Naive B cell (primary cell): ENCODE measurements at regions not wholly inside any gene's neighbourhood (a gene's known extent, or its start where the extent isn't known, plus 50 kb on each side); places are given as distances from the start of the nearest gene placed in this dataset.
A peak's percentile ranks its signal among the peaks of the same experiment; 100 is the strongest.

ENCODE experiments used
- ATAC-seq, 2 donors: fragments of 150-1000 bp; cut with Tn5 transposase; 2 replicates each; pipeline ENCODE4 v1.10.0; 2021; ENCODE audit warnings: low read depth in 2 of 2, mild to moderate bottlenecking in 2 of 2, moderate library complexity in 2 of 2
- DNase-seq: peaks from one replicate; pipeline ENCODE4 v3.0.0; 2022
- H3K27ac Mint-ChIP-seq, 6 donors: one replicate each; pipeline ENCODE4 v1.8.0; 2020 to 2022; ENCODE audit warnings: mild to moderate bottlenecking in 6 of 6, mixed read lengths in 6 of 6, moderate library complexity in 5 of 6, inconsistent platforms in 2 of 6
- H3K27me3 Mint-ChIP-seq, 3 donors: one replicate each; pipeline ENCODE4 v1.8.0; 2021 to 2022; ENCODE audit warnings: mixed read lengths in 3 of 3, mild to moderate bottlenecking in 1 of 3
- H3K36me3 Mint-ChIP-seq, 2 donors: one replicate each; pipeline ENCODE4 v1.8.0; 2020 to 2022; ENCODE audit warnings: mixed read lengths in 2 of 2, inconsistent platforms in 1 of 2, mild to moderate bottlenecking in 1 of 2
- H3K4me1 Mint-ChIP-seq, 3 donors: one replicate each; pipeline ENCODE4 v1.8.0; 2020 to 2022; ENCODE audit warnings: mixed read lengths in 3 of 3, inconsistent platforms in 1 of 3, mild to moderate bottlenecking in 1 of 3, moderate library complexity in 1 of 3
- H3K4me3 Mint-ChIP-seq, 8 donors: one replicate each; pipeline ENCODE4 v1.8.0; 2020 to 2022; ENCODE audit warnings: mild to moderate bottlenecking in 8 of 8, mixed read lengths in 8 of 8, moderate library complexity in 8 of 8, inconsistent platforms in 2 of 8
- H3K9me3 Mint-ChIP-seq, 7 donors: one replicate each; pipeline ENCODE4 v1.8.0; 2020 to 2022; ENCODE audit warnings: mixed read lengths in 7 of 7, mild to moderate bottlenecking in 5 of 7, inconsistent platforms in 2 of 7, moderate library complexity in 1 of 7

- Mint-ChIP-seq H3K9me3 (peaks cover 0 to 4% (median 0%) of the 10 kb centered on the region in 7 donors), H3K27ac (no peak overlapping the region), H3K4me3 (no peak overlapping the region), H3K4me1 (no peaks in the 10 kb centered on the region), H3K36me3 (no peaks in the 10 kb centered on the region), H3K27me3 (no peaks in the 10 kb centered on the region)
- ATAC-seq: no peak
- no peak for DNase-seq
Observed at GRCh38 chr3:168314166-168314565, 218.4 kb upstream of the GOLIM4 start.

GRCh38 chr3:168312984-168313383, 217.3 kb upstream of the GOLIM4 start:
- no peaks in the 10 kb centered on the region for H3K27me3 Mint-ChIP-seq
- H3K27ac Mint-ChIP-seq: no peak overlapping the region
- H3K4me3 Mint-ChIP-seq: no peak overlapping the region
- no peak for DNase-seq
- peaks cover 0 to 4% (median 0%) of the 10 kb centered on the region in 7 donors for H3K9me3 Mint-ChIP-seq
- no peaks in the 10 kb centered on the region for H3K36me3 Mint-ChIP-seq
- no peaks in the 10 kb centered on the region for H3K4me1 Mint-ChIP-seq
- no peak for ATAC-seq

- Mint-ChIP-seq H3K27me3 (no peaks in the 10 kb centered on the region), H3K36me3 (no peaks in the 10 kb centered on the region), H3K27ac (no peak overlapping the region), H3K9me3 (peaks cover 2 to 13% (median 7%) of the 10 kb centered on the region in 7 donors), H3K4me3 (no peak overlapping the region), H3K4me1 (no peaks in the 10 kb centered on the region)
- DNase-seq (no peak), ATAC-seq (no peak)
Observed at GRCh38 chr3:168307893-168308292, 212.2 kb upstream of the GOLIM4 start.

GRCh38 chr3:168295027-168295426, 199.3 kb upstream of the GOLIM4 start:
- DNase-seq (no peak), ATAC-seq (no peak)
- Mint-ChIP-seq H3K36me3 (no peaks in the 10 kb centered on the region), H3K27me3 (no peaks in the 10 kb centered on the region), H3K9me3 (peaks cover 0 to 4% (median 0%) of the 10 kb centered on the region in 7 donors), H3K27ac (no peak overlapping the region), H3K4me3 (no peak overlapping the region), H3K4me1 (no peaks in the 10 kb centered on the region)

- ATAC-seq: no peak
- no peaks in the 10 kb centered on the region for H3K4me1 Mint-ChIP-seq
- peaks cover 0 to 2% (median 0%) of the 10 kb centered on the region in 7 donors for H3K9me3 Mint-ChIP-seq
- no peaks in the 10 kb centered on the region for H3K36me3 Mint-ChIP-seq
- H3K27me3 Mint-ChIP-seq: no peaks in the 10 kb centered on the region
- H3K27ac Mint-ChIP-seq: no peak overlapping the region
- H3K4me3 Mint-ChIP-seq: no peak overlapping the region
- no peak for DNase-seq
Observed at GRCh38 chr3:168292296-168292695, 196.6 kb upstream of the GOLIM4 start.

- H3K27ac Mint-ChIP-seq: no peak overlapping the region
- no peak for ATAC-seq
- no peak overlapping the region for H3K4me3 Mint-ChIP-seq
- no peaks in the 10 kb centered on the region for H3K36me3 Mint-ChIP-seq
- no peaks in the 10 kb centered on the region for H3K9me3 Mint-ChIP-seq
- no peak for DNase-seq
- no peaks in the 10 kb centered on the region for H3K27me3 Mint-ChIP-seq
- no peaks in the 10 kb centered on the region for H3K4me1 Mint-ChIP-seq
Observed at GRCh38 chr3:168289471-168290008, 193.8 kb upstream of the GOLIM4 start.

- DNase-seq: no peak
- no peaks in the 10 kb centered on the region for H3K9me3 Mint-ChIP-seq
- no peak overlapping the region for H3K27ac Mint-ChIP-seq
- no peaks in the 10 kb centered on the region for H3K4me1 Mint-ChIP-seq
- H3K4me3 Mint-ChIP-seq: no peak overlapping the region
- no peaks in the 10 kb centered on the region for H3K36me3 Mint-ChIP-seq
- no peaks in the 10 kb centered on the region for H3K27me3 Mint-ChIP-seq
- no peak for ATAC-seq
Observed at GRCh38 chr3:168288511-168289401, 193.0 kb upstream of the GOLIM4 start.

GRCh38 chr3:168285506-168285905, 189.8 kb upstream of the GOLIM4 start:
- Mint-ChIP-seq H3K27me3 (no peaks in the 10 kb centered on the region), H3K27ac (no peak overlapping the region), H3K9me3 (no peaks in the 10 kb centered on the region), H3K4me1 (no peaks in the 10 kb centered on the region), H3K36me3 (no peaks in the 10 kb centered on the region), H3K4me3 (no peak overlapping the region)
- ATAC-seq (no peak), DNase-seq (no peak)

GRCh38 chr3:168284728-168285127, 189.0 kb upstream of the GOLIM4 start:
- H3K27ac Mint-ChIP-seq: no peak overlapping the region
- no peaks in the 10 kb centered on the region for H3K36me3 Mint-ChIP-seq
- DNase-seq (no peak), ATAC-seq (no peak)
- H3K4me3 Mint-ChIP-seq: no peak overlapping the region
- H3K4me1 Mint-ChIP-seq: no peaks in the 10 kb centered on the region
- no peaks in the 10 kb centered on the region for H3K9me3 Mint-ChIP-seq
- no peaks in the 10 kb centered on the region for H3K27me3 Mint-ChIP-seq

- Mint-ChIP-seq H3K36me3 (no peaks in the 10 kb centered on the region), H3K4me3 (no peak overlapping the region), H3K27ac (peak overlapping the region in 1 of 6 donors; percentile 16), H3K9me3 (peaks cover 0 to 5% (median 0%) of the 10 kb centered on the region in 7 donors), H3K4me1 (no peaks in the 10 kb centered on the region), H3K27me3 (peaks cover 0 to 4% (median 0%) of the 10 kb centered on the region in 3 donors)
- no peak for ATAC-seq
- no peak for DNase-seq
Observed at GRCh38 chr3:168275662-168276061, 179.9 kb upstream of the GOLIM4 start.

GRCh38 chr3:168273917-168274316, 178.2 kb upstream of the GOLIM4 start:
- Mint-ChIP-seq H3K4me3 (no peak overlapping the region), H3K36me3 (no peaks in the 10 kb centered on the region), H3K9me3 (peaks cover 0 to 5% (median 0%) of the 10 kb centered on the region in 7 donors), H3K27me3 (peaks cover 0 to 4% (median 0%) of the 10 kb centered on the region in 3 donors), H3K27ac (no peak overlapping the region), H3K4me1 (no peaks in the 10 kb centered on the region)
- no peak for DNase-seq
- no peak for ATAC-seq

GRCh38 chr3:168273036-168273435, 177.3 kb upstream of the GOLIM4 start:
- Mint-ChIP-seq H3K4me1 (no peaks in the 10 kb centered on the region), H3K27ac (peak overlapping the region in 1 of 6 donors; percentile 67)

GRCh38 chr3:168272343-168272985, 176.7 kb upstream of the GOLIM4 start:
- peaks cover 0 to 4% (median 0%) of the 10 kb centered on the region in 3 donors for H3K27me3 Mint-ChIP-seq
- ATAC-seq: no peak

More at GRCh38 chr3:168273036-168273435, 177.3 kb upstream of the GOLIM4 start:
- H3K27me3 Mint-ChIP-seq: peaks cover 0 to 4% (median 0%) of the 10 kb centered on the region in 3 donors
- no peaks in the 10 kb centered on the region for H3K36me3 Mint-ChIP-seq
- peaks cover 0 to 5% (median 0%) of the 10 kb centered on the region in 7 donors for H3K9me3 Mint-ChIP-seq
- DNase-seq (no peak), ATAC-seq (no peak)
- no peak overlapping the region for H3K4me3 Mint-ChIP-seq

GRCh38 chr3:168271932-168272331, 176.2 kb upstream of the GOLIM4 start:
- no peak for DNase-seq

More at GRCh38 chr3:168272343-168272985, 176.7 kb upstream of the GOLIM4 start:
- no peak overlapping the region for H3K27ac Mint-ChIP-seq
- no peaks in the 10 kb centered on the region for H3K4me1 Mint-ChIP-seq
- no peaks in the 10 kb centered on the region for H3K36me3 Mint-ChIP-seq
- H3K9me3 Mint-ChIP-seq: peaks cover 0 to 5% (median 0%) of the 10 kb centered on the region in 7 donors
- DNase-seq: no peak
- H3K4me3 Mint-ChIP-seq: no peak overlapping the region

More at GRCh38 chr3:168271932-168272331, 176.2 kb upstream of the GOLIM4 start:
- peaks cover 0 to 2% (median 0%) of the 10 kb centered on the region in 3 donors for H3K27me3 Mint-ChIP-seq
- peaks cover 0 to 5% (median 0%) of the 10 kb centered on the region in 7 donors for H3K9me3 Mint-ChIP-seq
- no peaks in the 10 kb centered on the region for H3K4me1 Mint-ChIP-seq
- H3K27ac Mint-ChIP-seq: no peak overlapping the region
- H3K4me3 Mint-ChIP-seq: no peak overlapping the region
- H3K36me3 Mint-ChIP-seq: no peaks in the 10 kb centered on the region
- ATAC-seq: no peak
